ENCODE measurements at regions not wholly inside any gene's neighbourhood (a gene's known extent, or its start where the extent isn't known, plus 50 kb on each side); places are given as distances from the start of the nearest gene placed in this dataset.

DNA sequence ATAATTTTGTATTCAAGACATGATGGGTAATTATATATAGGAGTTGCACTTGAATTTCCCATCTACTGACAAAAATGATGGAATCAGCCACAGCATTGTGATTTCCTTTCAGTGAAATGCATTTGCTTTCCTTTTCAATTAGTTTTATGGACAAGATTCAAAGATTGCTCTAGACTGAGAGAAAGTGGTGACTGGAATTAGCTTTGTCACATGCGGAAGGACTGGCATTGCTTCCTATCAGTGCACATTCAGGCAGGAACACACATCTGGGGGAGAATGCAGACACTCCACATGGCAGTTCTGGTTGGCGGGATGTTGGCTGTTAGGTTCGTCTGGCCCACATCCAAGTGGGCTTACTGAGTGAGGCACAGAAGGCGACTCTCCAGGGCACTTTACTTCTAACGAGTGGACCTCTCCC is 399.3 kb upstream of the RGMA start:
- TF ChIP-seq, protein P1, sequence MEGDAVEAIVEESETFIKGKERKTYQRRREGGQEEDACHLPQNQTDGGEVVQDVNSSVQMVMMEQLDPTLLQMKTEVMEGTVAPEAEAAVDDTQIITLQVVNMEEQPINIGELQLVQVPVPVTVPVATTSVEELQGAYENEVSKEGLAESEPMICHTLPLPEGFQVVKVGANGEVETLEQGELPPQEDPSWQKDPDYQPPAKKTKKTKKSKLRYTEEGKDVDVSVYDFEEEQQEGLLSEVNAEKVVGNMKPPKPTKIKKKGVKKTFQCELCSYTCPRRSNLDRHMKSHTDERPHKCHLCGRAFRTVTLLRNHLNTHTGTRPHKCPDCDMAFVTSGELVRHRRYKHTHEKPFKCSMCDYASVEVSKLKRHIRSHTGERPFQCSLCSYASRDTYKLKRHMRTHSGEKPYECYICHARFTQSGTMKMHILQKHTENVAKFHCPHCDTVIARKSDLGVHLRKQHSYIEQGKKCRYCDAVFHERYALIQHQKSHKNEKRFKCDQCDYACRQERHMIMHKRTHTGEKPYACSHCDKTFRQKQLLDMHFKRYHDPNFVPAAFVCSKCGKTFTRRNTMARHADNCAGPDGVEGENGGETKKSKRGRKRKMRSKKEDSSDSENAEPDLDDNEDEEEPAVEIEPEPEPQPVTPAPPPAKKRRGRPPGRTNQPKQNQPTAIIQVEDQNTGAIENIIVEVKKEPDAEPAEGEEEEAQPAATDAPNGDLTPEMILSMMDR (IDR thresholded peaks at IDR 0.05), result no peak
- TF ChIP-seq POLR2A (IDR thresholded peaks at IDR 0.05), result no peak
